C4-2B (cell line): ENCODE measurements at regions not wholly inside any gene's neighbourhood (a gene's known extent, or its start where the extent isn't known, plus 50 kb on each side); places are given as distances from the start of the nearest gene placed in this dataset.
"Not testable (repeated sequence)": the region's sequence is repeated elsewhere in the genome, so short reads cannot be mapped to it uniquely, and the experiment has no call there.

Experiments used
- H3K27ac ChIP-seq: fragments of 450-650 bp; 2 replicates; pipeline ENCODE4 v1.5.1; 2017
- ZFX ChIP-seq: fragments of 450-650 bp; IDR thresholded peaks from 2 replicates; pipeline ENCODE4 v1.6.1; 2017
- TF ChIP-seq, protein P1 (sequence below): fragments of 450-650 bp; conservative IDR thresholded peaks from 2 replicates; pipeline ENCODE4 v1.5.1; 2017; ENCODE audit warnings: mild to moderate bottlenecking

DNA sequence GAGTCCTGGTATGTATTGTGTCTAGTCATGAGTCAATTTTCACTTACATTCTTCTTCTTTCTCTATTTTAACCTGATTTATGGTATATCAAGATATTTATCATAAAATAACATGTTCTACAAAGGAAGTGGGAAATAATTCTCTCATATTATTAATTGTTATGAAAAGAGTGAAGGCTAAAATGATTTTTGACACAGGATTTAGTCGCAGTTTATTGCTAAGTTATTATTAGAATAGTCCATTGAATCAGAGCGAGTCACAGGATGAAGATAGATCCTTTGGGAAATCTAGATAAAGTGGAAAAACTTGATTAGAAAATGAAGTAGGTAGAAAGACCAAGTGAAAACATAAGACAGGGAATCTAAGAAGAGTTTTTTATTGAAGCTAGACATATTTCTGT, 184.3 kb upstream of the DGKB start:
- TF ChIP-seq, protein P1, sequence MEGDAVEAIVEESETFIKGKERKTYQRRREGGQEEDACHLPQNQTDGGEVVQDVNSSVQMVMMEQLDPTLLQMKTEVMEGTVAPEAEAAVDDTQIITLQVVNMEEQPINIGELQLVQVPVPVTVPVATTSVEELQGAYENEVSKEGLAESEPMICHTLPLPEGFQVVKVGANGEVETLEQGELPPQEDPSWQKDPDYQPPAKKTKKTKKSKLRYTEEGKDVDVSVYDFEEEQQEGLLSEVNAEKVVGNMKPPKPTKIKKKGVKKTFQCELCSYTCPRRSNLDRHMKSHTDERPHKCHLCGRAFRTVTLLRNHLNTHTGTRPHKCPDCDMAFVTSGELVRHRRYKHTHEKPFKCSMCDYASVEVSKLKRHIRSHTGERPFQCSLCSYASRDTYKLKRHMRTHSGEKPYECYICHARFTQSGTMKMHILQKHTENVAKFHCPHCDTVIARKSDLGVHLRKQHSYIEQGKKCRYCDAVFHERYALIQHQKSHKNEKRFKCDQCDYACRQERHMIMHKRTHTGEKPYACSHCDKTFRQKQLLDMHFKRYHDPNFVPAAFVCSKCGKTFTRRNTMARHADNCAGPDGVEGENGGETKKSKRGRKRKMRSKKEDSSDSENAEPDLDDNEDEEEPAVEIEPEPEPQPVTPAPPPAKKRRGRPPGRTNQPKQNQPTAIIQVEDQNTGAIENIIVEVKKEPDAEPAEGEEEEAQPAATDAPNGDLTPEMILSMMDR: no peak
- no peak for TF ChIP-seq ZFX
- no peak overlapping the region for H3K27ac ChIP-seq

DNA sequence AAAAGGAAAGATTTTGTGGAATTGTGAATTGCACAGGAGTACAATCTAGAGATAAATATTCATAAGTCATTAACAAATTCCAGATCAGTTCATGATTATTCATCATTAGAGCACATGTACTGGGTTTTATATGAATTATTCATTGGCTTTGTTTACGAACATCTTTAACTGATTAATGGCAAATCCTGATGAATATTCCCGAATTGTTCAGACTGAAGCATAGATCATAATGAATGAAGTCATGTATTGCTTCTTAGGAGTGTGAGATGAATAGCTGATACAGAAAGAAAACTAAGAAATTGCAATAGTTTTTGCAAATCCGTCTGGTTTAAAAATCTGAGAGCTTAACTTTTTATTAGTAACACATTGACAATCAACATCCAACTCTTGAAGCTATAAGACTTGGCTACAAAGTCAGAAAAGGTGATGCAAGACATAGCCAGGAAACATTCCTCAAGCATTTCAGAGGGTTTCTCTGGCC, 183.6 kb upstream of the DGKB start:
- no peak for TF ChIP-seq ZFX
- TF ChIP-seq, protein P1: no peak
- H3K27ac ChIP-seq: no peak overlapping the region

DNA sequence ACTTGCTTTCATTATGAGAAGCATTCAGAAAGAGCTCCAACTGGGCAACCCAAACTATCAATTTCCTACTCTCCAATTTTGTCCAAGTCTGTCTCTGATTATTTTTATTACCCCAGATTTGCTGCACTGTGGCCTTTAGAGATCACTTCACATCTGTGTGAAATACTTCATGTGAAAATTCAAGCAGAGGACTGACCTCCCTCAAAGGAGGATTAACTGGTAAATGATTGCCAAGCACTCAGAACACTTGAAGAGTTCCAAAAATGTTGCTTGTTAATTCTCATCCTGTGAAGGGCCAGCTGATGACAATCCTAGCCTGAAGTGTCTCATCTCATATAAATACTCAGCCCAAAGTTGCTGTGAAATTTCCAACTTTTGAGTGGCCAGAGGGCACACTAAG, 182.8 kb upstream of the DGKB start:
- no peak for TF ChIP-seq ZFX
- TF ChIP-seq, protein P1: no peak
- H3K27ac ChIP-seq: no peak overlapping the region

DNA sequence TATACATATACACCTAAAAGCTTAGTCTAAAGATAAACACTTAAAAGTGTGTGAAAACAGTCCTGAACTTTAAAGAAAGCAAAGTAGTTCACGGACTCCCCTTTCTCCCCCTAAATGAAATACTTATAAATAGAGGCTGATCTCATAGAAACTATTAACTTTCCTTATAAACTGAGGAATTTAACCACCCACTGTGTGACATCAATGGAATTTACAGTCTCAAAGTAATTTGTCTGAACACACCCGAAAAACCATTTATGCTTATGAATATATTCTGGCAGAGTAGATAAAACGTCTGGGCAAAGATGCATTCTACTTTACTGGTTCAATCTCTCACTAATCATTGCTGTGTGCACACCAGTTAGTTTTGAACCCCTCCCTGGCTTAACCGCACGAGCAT, 181.8 kb upstream of the DGKB start:
- no peak for TF ChIP-seq ZFX
- TF ChIP-seq, protein P1: no peak
- no peak overlapping the region for H3K27ac ChIP-seq

DNA sequence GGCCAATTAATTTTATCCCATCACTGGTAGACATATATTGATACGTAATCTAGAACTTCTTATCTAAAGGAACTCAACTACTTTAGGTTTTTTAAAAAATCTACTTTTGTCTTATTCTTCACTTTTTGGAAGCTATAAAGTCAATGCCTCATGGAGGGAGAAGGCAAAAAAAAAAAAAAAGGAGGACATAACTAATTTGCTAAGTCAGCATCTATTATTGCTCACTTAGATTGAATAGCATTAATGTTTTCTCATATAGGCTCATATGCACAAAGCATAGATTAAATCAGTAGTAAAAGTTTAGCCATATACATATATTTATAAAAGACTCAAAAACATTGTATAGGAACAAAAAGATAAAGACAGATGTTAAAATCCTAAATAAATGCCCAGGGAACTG, 179.3 kb upstream of the DGKB start:
- no peak overlapping the region for H3K27ac ChIP-seq
- TF ChIP-seq ZFX: no peak
- TF ChIP-seq, protein P1: no peak

DNA sequence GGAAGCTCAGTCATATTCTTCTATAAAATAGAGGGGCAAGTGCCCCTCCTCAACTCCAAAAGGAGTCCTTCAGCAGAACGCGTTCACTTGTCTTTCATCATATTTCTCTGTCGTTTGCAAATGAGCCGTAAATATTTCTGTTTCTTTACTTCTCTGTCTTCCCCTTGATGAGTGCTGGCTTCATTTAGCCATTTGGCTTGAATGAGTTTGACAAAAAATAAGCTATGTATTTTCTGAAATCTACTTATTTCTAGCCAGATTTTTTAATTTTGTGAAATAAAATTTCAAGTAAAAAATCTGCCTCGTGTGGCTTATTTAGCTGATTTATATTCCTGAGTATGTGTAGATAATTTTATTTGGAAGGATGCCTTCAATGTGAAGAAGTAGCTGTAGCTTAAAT, 170.8 kb upstream of the DGKB start:
- TF ChIP-seq, protein P1: no peak
- no peak for TF ChIP-seq ZFX
- no peak overlapping the region for H3K27ac ChIP-seq

DNA sequence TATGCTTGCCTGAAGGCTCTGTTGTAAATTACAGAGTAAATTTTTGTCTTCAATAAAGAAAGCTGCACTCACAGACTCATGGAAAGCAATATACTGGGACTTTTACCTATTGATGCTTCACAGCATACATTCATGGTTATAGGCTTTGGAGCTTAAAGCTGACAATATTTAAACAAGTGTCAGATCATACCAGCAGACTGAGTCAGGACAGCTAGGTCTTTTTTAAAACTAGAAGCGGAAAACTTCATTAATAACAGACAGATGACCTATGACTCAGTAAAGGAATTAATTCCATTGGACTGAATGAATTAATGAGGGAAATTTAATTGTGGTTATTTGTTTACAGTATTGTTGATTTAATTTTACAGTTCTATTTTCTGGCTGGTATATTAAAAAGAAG, 165.8 kb upstream of the DGKB start:
- TF ChIP-seq, protein P1: no peak
- no peak for TF ChIP-seq ZFX
- H3K27ac ChIP-seq: no peak overlapping the region

DNA sequence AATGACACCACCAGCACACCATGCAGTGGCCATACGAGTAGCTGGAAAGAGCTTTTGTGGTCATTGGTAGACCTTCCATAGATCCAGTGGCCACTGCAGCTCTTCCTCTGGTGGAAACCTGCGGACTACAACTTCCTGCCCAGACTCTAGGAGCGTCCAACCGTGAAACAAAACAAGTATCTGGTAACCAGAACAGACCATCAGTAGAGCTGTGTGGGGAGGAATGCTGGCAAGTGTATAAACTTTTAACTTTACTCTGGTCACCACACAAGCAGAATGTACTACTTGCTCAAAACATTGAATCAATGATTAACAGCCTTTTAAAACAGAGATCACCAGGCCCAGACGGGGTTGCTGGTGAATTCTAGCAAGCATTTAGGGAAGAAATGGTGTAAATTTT, 154.7 kb upstream of the DGKB start:
- TF ChIP-seq, protein P1: no peak
- TF ChIP-seq ZFX: no peak
- H3K27ac ChIP-seq: no peak overlapping the region

DNA sequence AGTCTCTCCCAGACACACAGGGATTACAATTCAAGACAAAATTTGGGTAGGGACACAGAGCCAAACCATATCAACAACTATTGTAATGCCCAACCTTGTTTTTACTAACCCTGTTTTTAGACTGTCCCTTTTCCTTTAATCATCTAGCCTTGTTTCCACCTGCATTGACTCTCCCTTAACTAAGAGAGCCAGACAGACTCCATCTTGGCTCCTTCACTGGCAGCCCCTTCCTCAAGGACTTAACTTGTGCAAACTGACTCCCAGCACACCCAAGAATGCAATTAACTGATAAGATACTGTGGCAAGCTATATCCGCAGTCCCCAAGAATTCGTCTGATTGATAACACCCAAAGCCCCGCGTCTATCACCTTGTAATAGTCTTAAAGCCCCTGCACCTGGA, 151.8 kb upstream of the DGKB start:
- H3K27ac ChIP-seq: not testable (repeated sequence)
